HG03103 (cell line): ENCODE measurements at regions not wholly inside any gene's neighbourhood (a gene's known extent, or its start where the extent isn't known, plus 50 kb on each side); places are given as distances from the start of the nearest gene placed in this dataset.
"Not testable (repeated sequence)": the region's sequence is repeated elsewhere in the genome, so short reads cannot be mapped to it uniquely, and the experiment has no call there.

Experiments used
- ATAC-seq: cut with Tn5 transposase; IDR thresholded peaks from one replicate; pipeline ENCODE4 v1.9.1; 2021; ENCODE audit warnings: low read depth; ENCODE audit not compliant: unreplicated experiment

- no peak for ATAC-seq
Observed at GRCh38 chr18:42520138-42520537, 565.1 kb downstream of the PIK3C3 start.

GRCh38 chr18:42525905-42526304 is 570.9 kb downstream of the PIK3C3 start:
- ATAC-seq = no peak

GRCh38 chr18:42527766-42528165 is 572.7 kb downstream of the PIK3C3 start:
- no peak for ATAC-seq

- ATAC-seq = no peak
Observed at GRCh38 chr18:42530276-42530675, 575.2 kb downstream of the PIK3C3 start.

- no peak for ATAC-seq
Observed at GRCh38 chr18:42532119-42532518, 577.1 kb downstream of the PIK3C3 start.

GRCh38 chr18:42533009-42533575 is 578.1 kb downstream of the PIK3C3 start:
- no peak for ATAC-seq

- no peak for ATAC-seq
Observed at GRCh38 chr18:42533616-42534015, 578.6 kb downstream of the PIK3C3 start.

GRCh38 chr18:42534313-42534712 is 579.3 kb downstream of the PIK3C3 start:
- no peak for ATAC-seq

GRCh38 chr18:42536442-42536841 is 579.0 kb downstream of the RIT2 start:
- no peak for ATAC-seq

- no peak for ATAC-seq
Observed at GRCh38 chr18:42537291-42537690, 578.2 kb downstream of the RIT2 start.

GRCh38 chr18:42544901-42545300 is 570.6 kb downstream of the RIT2 start:
- ATAC-seq = no peak

- ATAC-seq = no peak
Observed at GRCh38 chr18:42545825-42546224, 569.7 kb downstream of the RIT2 start.

- no peak for ATAC-seq
Observed at GRCh38 chr18:42548493-42548892, 567.0 kb downstream of the RIT2 start.

GRCh38 chr18:42549596-42549995 is 565.9 kb downstream of the RIT2 start:
- no peak for ATAC-seq

- ATAC-seq = not testable (repeated sequence)
Observed at GRCh38 chr18:42552559-42552958, 562.9 kb downstream of the RIT2 start.

- ATAC-seq = no peak
Observed at GRCh38 chr18:42559069-42559690, 556.3 kb downstream of the RIT2 start.

GRCh38 chr18:42561521-42561920 is 554.0 kb downstream of the RIT2 start:
- no peak for ATAC-seq

- no peak for ATAC-seq
Observed at GRCh38 chr18:42563995-42564394, 551.5 kb downstream of the RIT2 start.

- no peak for ATAC-seq
Observed at GRCh38 chr18:42564761-42565160, 550.7 kb downstream of the RIT2 start.

- no peak for ATAC-seq
Observed at GRCh38 chr18:42568773-42569172, 546.7 kb downstream of the RIT2 start.

GRCh38 chr18:42574871-42575270 is 540.6 kb downstream of the RIT2 start:
- no peak for ATAC-seq

GRCh38 chr18:42576124-42576523 is 539.4 kb downstream of the RIT2 start:
- ATAC-seq = no peak

GRCh38 chr18:42578792-42579191 is 536.7 kb downstream of the RIT2 start:
- no peak for ATAC-seq
